ENCODE measurements at regions not wholly inside any gene's neighbourhood (a gene's known extent, or its start where the extent isn't known, plus 50 kb on each side); places are given as distances from the start of the nearest gene placed in this dataset.

DNA sequence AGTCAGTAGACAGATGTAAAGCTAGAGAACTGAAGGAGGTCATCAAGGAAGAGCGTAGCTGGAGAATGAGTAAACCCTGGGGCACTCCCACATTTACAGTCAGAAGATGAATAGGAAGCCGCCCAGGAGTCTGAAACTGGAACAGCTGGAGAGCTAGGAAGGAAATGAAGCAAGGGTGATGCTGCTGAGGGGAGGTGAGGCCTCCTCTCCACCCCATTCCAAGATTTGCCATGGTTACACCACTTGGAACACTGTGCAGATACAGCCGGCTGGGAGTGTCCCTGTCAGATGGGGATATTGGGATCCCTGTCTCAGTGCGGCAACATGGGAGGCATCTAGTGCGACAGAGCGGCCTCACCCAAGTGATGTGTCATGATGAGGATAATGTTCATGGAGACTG lies 51.8 kb upstream of the GPI start:
- H3K4me3 ChIP-seq (replicated peaks in 1 of 2; ENCODE audit: low read depth in 2 of 2, low read length in 2 of 2) = no peak overlapping the region
- TF ChIP-seq, protein P1, sequence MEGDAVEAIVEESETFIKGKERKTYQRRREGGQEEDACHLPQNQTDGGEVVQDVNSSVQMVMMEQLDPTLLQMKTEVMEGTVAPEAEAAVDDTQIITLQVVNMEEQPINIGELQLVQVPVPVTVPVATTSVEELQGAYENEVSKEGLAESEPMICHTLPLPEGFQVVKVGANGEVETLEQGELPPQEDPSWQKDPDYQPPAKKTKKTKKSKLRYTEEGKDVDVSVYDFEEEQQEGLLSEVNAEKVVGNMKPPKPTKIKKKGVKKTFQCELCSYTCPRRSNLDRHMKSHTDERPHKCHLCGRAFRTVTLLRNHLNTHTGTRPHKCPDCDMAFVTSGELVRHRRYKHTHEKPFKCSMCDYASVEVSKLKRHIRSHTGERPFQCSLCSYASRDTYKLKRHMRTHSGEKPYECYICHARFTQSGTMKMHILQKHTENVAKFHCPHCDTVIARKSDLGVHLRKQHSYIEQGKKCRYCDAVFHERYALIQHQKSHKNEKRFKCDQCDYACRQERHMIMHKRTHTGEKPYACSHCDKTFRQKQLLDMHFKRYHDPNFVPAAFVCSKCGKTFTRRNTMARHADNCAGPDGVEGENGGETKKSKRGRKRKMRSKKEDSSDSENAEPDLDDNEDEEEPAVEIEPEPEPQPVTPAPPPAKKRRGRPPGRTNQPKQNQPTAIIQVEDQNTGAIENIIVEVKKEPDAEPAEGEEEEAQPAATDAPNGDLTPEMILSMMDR (IDR thresholded peaks at IDR 0.05; ENCODE audit: low read depth, low read length) = no peak
- DNase-seq (ENCODE audit: low read depth in 2 of 2) = peak; percentile 81 to 91

DNA sequence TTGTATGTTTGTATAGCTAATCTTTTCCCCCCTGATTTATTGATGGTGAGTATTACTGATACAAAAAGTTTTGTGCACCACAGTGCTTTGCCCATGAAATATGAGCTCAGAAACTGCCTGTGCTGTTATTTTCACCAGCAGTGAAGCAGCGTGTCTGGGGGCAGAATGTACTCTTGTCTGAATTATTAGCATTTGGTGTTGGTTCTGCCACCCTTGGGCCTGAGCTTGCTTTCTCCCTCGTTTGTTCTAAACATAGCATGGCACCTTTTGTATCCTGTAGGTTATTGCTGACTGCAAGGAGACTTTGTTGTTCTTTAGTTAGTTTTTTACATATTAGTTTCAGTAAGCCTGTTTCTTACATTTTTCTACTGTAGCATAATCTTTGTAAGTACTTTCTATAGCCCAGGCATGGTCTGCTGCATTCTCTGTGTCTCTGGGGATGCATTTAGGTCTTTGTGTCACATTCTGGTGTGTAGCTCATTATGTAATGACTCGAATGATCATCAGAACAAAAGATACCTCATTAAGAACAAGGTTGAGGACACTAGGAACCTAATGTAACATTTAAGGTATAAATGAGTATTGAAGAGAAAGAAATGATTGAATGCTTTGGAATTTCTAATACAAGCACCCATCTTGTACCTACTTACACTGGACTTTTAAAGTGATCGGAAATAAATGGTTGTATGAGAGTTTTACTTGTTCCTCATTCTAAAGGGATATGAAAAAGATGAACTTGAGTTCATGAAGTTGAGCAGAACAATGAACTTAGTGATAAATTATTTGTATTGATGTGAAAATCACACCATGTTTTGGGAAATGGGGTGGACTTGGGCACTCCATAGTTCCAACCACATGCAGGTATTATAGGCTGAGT lies 50.3 kb upstream of the GPI start:
- TF ChIP-seq, protein P1 (IDR thresholded peaks at IDR 0.05; ENCODE audit: low read depth, low read length) = no peak
- DNase-seq (ENCODE audit: low read depth in 2 of 2) = no peak

More for the DNA sequence above, 50.3 kb upstream of the GPI start:
- H3K4me3 ChIP-seq (replicated peaks in 1 of 2; ENCODE audit: low read depth in 2 of 2, low read length in 2 of 2) = no peak overlapping the region
